ENCODE measurements at regions not wholly inside any gene's neighbourhood (a gene's known extent, or its start where the extent isn't known, plus 50 kb on each side); places are given as distances from the start of the nearest gene placed in this dataset.
"Not testable (repeated sequence)": the region's sequence is repeated elsewhere in the genome, so short reads cannot be mapped to it uniquely, and the experiment has no call there.

GRCh38 chr4:103256068-103256467 lies 57.9 kb upstream of the CENPE start:
- H3K4me1 ChIP-seq (ENCODE audit: control insufficient read depth, insufficient read depth, low read length, poor library complexity, severe bottlenecking); H3K9me3 ChIP-seq (ENCODE audit: control insufficient read depth, low read length); H3K36me3 ChIP-seq (ENCODE audit: control insufficient read depth, insufficient read depth, low read length); H3K4me3 ChIP-seq (ENCODE audit: extremely low read depth, insufficient read depth, low read length, poor library complexity, severe bottlenecking); H3K27ac ChIP-seq (ENCODE audit: low read depth, low read length, severe bottlenecking): not testable (repeated sequence)
- 73 to 82% methylated on average over 4 to 6 of the region's 16 CpGs for WGBS, 2 experiments (ENCODE audit: insufficient coverage in 2 of 2)
